ENCODE measurements at regions not wholly inside any gene's neighbourhood (a gene's known extent, or its start where the extent isn't known, plus 50 kb on each side); places are given as distances from the start of the nearest gene placed in this dataset.

DNA sequence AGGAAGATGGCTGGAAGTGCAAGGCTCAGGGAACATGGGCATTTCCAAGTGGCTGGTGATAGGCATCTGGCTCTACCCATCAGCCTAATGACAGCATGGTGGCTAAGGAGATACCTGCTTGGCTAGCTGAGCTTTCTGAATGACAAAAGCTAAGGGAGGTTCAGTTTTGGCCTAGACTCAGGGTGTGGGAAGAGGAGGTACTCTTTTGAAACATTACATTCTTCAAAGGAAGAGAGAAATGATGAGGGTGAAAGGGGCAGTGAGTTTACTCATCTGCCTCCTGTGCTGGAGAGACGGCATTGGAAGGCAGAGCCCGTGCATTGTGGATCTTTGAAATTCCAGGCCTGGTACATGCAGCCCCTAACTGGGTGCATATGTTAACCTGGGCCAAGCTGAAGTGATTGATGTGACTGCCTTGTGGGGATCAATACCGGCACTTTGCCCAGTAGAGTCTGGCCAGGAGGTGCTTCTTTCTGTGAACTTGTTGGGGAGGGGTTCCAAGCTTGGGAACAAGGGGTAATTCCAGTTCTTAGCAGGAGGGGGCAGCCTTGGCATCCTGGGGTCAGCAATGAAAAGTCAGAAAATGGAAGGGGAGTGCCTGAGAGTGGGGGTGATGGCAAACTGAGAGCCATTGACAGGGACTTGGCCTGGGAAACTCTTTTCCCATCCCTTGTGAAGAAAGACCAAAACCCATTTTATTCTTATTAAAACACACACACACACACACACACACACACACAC, 108.6 kb downstream of the ACER2 start:
- H3K4me2 ChIP-seq (ENCODE audit: low read length): no peak overlapping the region
- H3K36me3 ChIP-seq (ENCODE audit: insufficient read depth, low read length): no peaks in the 10 kb centered on the region
- H3K4me3 ChIP-seq (ENCODE audit: low read depth, low read length, poor library complexity, severe bottlenecking): no peak overlapping the region
- H3K27ac ChIP-seq (ENCODE audit: low read depth, low read length, poor library complexity, severe bottlenecking): no peak overlapping the region
- no peaks in the 10 kb centered on the region for H3K4me1 ChIP-seq (ENCODE audit: insufficient read depth, low read length, poor library complexity, severe bottlenecking)
- no peak for TF ChIP-seq EZH2phosphoT487 (IDR thresholded peaks at IDR 0.05; ENCODE audit: borderline replicate concordance, low read depth, low read length)
- TF ChIP-seq, protein P1, sequence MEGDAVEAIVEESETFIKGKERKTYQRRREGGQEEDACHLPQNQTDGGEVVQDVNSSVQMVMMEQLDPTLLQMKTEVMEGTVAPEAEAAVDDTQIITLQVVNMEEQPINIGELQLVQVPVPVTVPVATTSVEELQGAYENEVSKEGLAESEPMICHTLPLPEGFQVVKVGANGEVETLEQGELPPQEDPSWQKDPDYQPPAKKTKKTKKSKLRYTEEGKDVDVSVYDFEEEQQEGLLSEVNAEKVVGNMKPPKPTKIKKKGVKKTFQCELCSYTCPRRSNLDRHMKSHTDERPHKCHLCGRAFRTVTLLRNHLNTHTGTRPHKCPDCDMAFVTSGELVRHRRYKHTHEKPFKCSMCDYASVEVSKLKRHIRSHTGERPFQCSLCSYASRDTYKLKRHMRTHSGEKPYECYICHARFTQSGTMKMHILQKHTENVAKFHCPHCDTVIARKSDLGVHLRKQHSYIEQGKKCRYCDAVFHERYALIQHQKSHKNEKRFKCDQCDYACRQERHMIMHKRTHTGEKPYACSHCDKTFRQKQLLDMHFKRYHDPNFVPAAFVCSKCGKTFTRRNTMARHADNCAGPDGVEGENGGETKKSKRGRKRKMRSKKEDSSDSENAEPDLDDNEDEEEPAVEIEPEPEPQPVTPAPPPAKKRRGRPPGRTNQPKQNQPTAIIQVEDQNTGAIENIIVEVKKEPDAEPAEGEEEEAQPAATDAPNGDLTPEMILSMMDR (conservative IDR thresholded peaks at IDR 0.05; ENCODE audit: low read length): peak; percentile 62
- intact Hi-C loops (cut with micrococcal nuclease; ENCODE audit: unreplicated experiment): no loop called here
- H3K9me2 ChIP-seq (ENCODE audit: insufficient read depth, low read length): no peaks in the 10 kb centered on the region
- no peaks in the 10 kb centered on the region for H3K79me2 ChIP-seq (ENCODE audit: insufficient read depth, low read depth, low read length)
- H3K9me3 ChIP-seq (ENCODE audit: low read length): no peaks in the 10 kb centered on the region
- peak; percentile 2 for DNase-seq (ENCODE audit: low spot score)
- no peak overlapping the region for H2AFZ ChIP-seq (ENCODE audit: low read length)
- no TSS peak for BruUV-seq (replicated peaks)
- ChIA-PET CTCF (ENCODE audit: unreplicated experiment) (no interaction called here), POLR2A (interaction anchor here (0.7 to 0.8 kb wide), 2 partner anchors 22 to 222 kb away, joined by 3 read pairs; no protein-coding TSS in a partner anchor)
- no peaks in the 10 kb centered on the region for H4K20me1 ChIP-seq (ENCODE audit: insufficient read depth, low read length)

DNA sequence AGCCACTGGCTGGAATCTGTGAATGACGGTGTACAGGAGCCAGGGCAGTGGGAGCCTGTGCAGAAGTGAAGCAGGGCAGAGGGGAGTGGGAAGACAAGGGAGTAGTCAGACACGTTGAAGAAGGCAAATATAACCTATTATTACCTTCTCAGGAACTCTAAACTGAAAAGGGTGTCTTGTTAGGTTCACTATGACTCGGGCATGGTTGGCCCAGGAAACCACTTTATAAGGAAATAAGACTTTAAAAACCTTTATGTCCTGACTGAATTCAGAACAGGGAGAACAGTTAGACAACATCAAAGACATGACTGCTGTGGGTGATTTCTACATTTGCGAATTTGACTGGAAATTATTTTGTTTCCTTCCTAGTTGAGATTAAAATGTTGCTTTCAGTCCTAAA, 107.5 kb downstream of the ACER2 start:
- BruUV-seq (replicated peaks): no TSS peak
- Histone ChIP-seq H3K36me3 (ENCODE audit: insufficient read depth, low read length) (no peaks in the 10 kb centered on the region), H3K9me2 (ENCODE audit: insufficient read depth, low read length) (no peaks in the 10 kb centered on the region), H3K4me3 (ENCODE audit: low read depth, low read length, poor library complexity, severe bottlenecking) (no peak overlapping the region), H2AFZ (ENCODE audit: low read length) (no peak overlapping the region), H4K20me1 (ENCODE audit: insufficient read depth, low read length) (no peaks in the 10 kb centered on the region), H3K27ac (ENCODE audit: low read depth, low read length, poor library complexity, severe bottlenecking) (no peak overlapping the region), H3K9me3 (ENCODE audit: low read length) (no peaks in the 10 kb centered on the region), H3K79me2 (ENCODE audit: insufficient read depth, low read depth, low read length) (no peaks in the 10 kb centered on the region), H3K4me2 (ENCODE audit: low read length) (no peak overlapping the region), H3K4me1 (ENCODE audit: insufficient read depth, low read length, poor library complexity, severe bottlenecking) (no peaks in the 10 kb centered on the region)
- TF ChIP-seq EZH2phosphoT487 (IDR thresholded peaks at IDR 0.05; ENCODE audit: borderline replicate concordance, low read depth, low read length): no peak
- TF ChIP-seq, protein P1 (conservative IDR thresholded peaks at IDR 0.05; ENCODE audit: low read length): no peak
- ChIA-PET CTCF (ENCODE audit: unreplicated experiment) (no interaction called here), POLR2A (no interaction called here)
- intact Hi-C loops (cut with micrococcal nuclease; ENCODE audit: unreplicated experiment): no loop called here
- no peak for DNase-seq (ENCODE audit: low spot score)

- CTCF ChIA-PET (ENCODE audit: unreplicated experiment): no interaction called here
- Histone ChIP-seq H3K9me3 (ENCODE audit: low read length) (no peaks in the 10 kb centered on the region), H3K79me2 (ENCODE audit: insufficient read depth, low read depth, low read length) (no peaks in the 10 kb centered on the region), H4K20me1 (ENCODE audit: insufficient read depth, low read length) (no peaks in the 10 kb centered on the region), H3K4me3 (ENCODE audit: low read depth, low read length, poor library complexity, severe bottlenecking) (no peak overlapping the region), H3K4me1 (ENCODE audit: insufficient read depth, low read length, poor library complexity, severe bottlenecking) (no peaks in the 10 kb centered on the region), H2AFZ (ENCODE audit: low read length) (no peak overlapping the region), H3K36me3 (ENCODE audit: insufficient read depth, low read length) (no peaks in the 10 kb centered on the region), H3K27ac (ENCODE audit: low read depth, low read length, poor library complexity, severe bottlenecking) (no peak overlapping the region), H3K9me2 (ENCODE audit: insufficient read depth, low read length) (no peaks in the 10 kb centered on the region), H3K4me2 (ENCODE audit: low read length) (no peak overlapping the region)
- no peak for DNase-seq (ENCODE audit: low spot score)
- intact Hi-C loops (cut with micrococcal nuclease; ENCODE audit: unreplicated experiment): no loop called here
- POLR2A ChIA-PET: interaction anchor here (0.7 kb wide), 1 partner anchor 733 kb away, joined by 3 read pairs; no protein-coding TSS in a partner anchor
- no TSS peak for BruUV-seq (replicated peaks)
- TF ChIP-seq, protein P1 (conservative IDR thresholded peaks at IDR 0.05; ENCODE audit: low read length): no peak
- TF ChIP-seq EZH2phosphoT487 (IDR thresholded peaks at IDR 0.05; ENCODE audit: borderline replicate concordance, low read depth, low read length): no peak
Observed at GRCh38 chr9:19513671-19514275, 105.0 kb downstream of the ACER2 start.

All from OCI-LY7 (cell line).